ENCODE measurements at regions not wholly inside any gene's neighbourhood (a gene's known extent, or its start where the extent isn't known, plus 50 kb on each side); places are given as distances from the start of the nearest gene placed in this dataset.

GRCh38 chr12:25051171-25051570, 102.3 kb upstream of the BCAT1 start:
- TF ChIP-seq POLR2A (IDR thresholded peaks at IDR 0.05; ENCODE audit: control extremely low read depth in 1 of 2, low read depth in 2 of 2, low read length in 2 of 2) (no peak), EP300 (IDR thresholded peaks at IDR 0.05; ENCODE audit: borderline replicate concordance in 1 of 2, low read depth in 2 of 2, low read length in 2 of 2) (no peak), CTCF (IDR thresholded peaks at IDR 0.05; ENCODE audit: control extremely low read depth in 1 of 3, insufficient read depth in 1 of 3, low read depth in 1 of 3, low read length in 3 of 3) (no peak), ZNF274 (IDR thresholded peaks at IDR 0.05; ENCODE audit: borderline replicate concordance, extremely low read depth, low read length) (no peak), RFX5 (IDR thresholded peaks at IDR 0.05; ENCODE audit: borderline replicate concordance, low read depth, low read length) (no peak)
